HFFc6 (cell line): ENCODE measurements at regions not wholly inside any gene's neighbourhood (a gene's known extent, or its start where the extent isn't known, plus 50 kb on each side); places are given as distances from the start of the nearest gene placed in this dataset.
"Not testable (repeated sequence)": the region's sequence is repeated elsewhere in the genome, so short reads cannot be mapped to it uniquely, and the experiment has no call there.

Experiments used
- DNase-seq: peaks from one replicate; pipeline ENCODE4 v3.0.0-alpha.2; 2018
- H3K27ac Mint-ChIP-seq: 2 replicates; pipeline ENCODE4 v1.8.0; 2020; ENCODE audit warnings: mild to moderate bottlenecking, mixed read lengths
- H3K27me3 Mint-ChIP-seq: 2 replicates; pipeline ENCODE4 v1.8.0; 2021; ENCODE audit warnings: mild to moderate bottlenecking, moderate library complexity, mixed read lengths; ENCODE audit not compliant: insufficient read depth
- H3K36me3 Mint-ChIP-seq: 2 replicates; pipeline ENCODE4 v1.8.0; 2021; ENCODE audit warnings: low read depth, mixed read lengths
- H3K4me1 Mint-ChIP-seq: 2 replicates; pipeline ENCODE4 v1.8.0; 2020; ENCODE audit warnings: low read depth, mixed read lengths
- H3K4me3 Mint-ChIP-seq: 2 replicates; pipeline ENCODE4 v1.8.0; 2020; ENCODE audit warnings: mild to moderate bottlenecking, moderate library complexity, mixed read lengths
- H3K9me3 Mint-ChIP-seq: 2 replicates; pipeline ENCODE4 v1.8.0; 2020; ENCODE audit warnings: mild to moderate bottlenecking, mixed read lengths
- CTCF ChIP-seq: fragments of 200-600 bp; sonication (generic); IDR thresholded peaks from 2 replicates; pipeline ENCODE4 v1.5.0; 2021; ENCODE audit warnings: antibody characterized with exemption, mild to moderate bottlenecking

- Mint-ChIP-seq H3K27me3 (peaks cover 21% of the 10 kb centered on the region), H3K9me3 (no peaks in the 10 kb centered on the region), H3K4me3 (peak overlapping the region; percentile 81), H3K27ac (peak overlapping the region; percentile 97), H3K36me3 (0 out of 2 replicates have a peak, but pooled peaks cover 5% of the 10 kb centered on the region), H3K4me1 (peaks cover 29% of the 10 kb centered on the region)
- no peak for TF ChIP-seq CTCF
- DNase-seq, result peak; percentile 65
Observed at GRCh38 chr3:194871864-194872668, 186.4 kb downstream of the FAM43A start.

DNA sequence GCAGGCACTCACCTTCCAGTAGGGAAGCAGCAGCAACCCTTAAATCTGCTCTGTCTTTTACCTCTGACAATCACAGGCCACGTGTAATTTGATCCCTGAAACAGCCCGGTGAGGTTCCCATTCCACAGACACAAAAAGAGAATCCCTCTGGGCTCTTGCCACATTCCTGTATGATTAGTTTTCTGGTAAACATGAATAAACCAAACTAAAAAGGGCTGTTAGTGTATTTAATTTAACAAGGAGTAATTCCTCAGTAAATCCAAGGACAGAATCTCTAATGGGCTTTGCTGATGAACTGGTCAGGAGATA, 186.9 kb downstream of the FAM43A start:
- H3K27ac Mint-ChIP-seq, result peak overlapping the region; percentile 97
- peak; percentile 89 for DNase-seq

GRCh38 chr3:194873474-194873873, 187.8 kb downstream of the FAM43A start:
- H3K27ac Mint-ChIP-seq, result peak overlapping the region; percentile 97; the same call in 1 of the 2 replicates
- DNase-seq, H3K4me3 Mint-ChIP-seq, H3K9me3 Mint-ChIP-seq, H3K36me3 Mint-ChIP-seq: not testable (repeated sequence)
- H3K4me1 Mint-ChIP-seq, result peaks cover 29% of the 10 kb centered on the region
- H3K27me3 Mint-ChIP-seq, result peaks cover 23% of the 10 kb centered on the region

More for the DNA sequence above, 186.9 kb downstream of the FAM43A start:
- no peaks in the 10 kb centered on the region for H3K9me3 Mint-ChIP-seq
- H3K36me3 Mint-ChIP-seq, result 0 out of 2 replicates have a peak, but pooled peaks cover 5% of the 10 kb centered on the region
- TF ChIP-seq CTCF, result no peak
- peaks cover 29% of the 10 kb centered on the region for H3K4me1 Mint-ChIP-seq
- peaks cover 20% of the 10 kb centered on the region for H3K27me3 Mint-ChIP-seq
- H3K4me3 Mint-ChIP-seq, result peak overlapping the region; percentile 81

DNA sequence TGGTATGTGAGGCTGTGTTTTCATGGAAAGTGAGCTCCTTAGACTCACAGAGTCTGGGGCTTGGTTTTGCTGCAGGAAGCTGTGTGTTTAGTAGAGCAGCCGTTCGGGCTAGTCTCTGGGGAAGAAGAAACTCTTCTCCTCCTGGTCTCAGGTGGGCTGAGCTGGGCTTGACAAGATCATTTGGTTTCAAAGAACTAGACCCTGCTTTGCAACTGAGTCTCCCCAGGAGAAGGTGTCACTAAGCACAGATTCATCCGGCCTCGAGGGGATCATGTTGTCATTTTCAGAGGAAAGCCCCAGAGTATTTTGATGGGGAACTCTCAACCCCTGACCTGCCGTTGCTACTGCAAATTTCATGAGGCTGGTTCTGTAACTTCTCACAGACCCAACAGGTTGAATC, 188.5 kb downstream of the FAM43A start:
- no peak for DNase-seq
- Mint-ChIP-seq H3K4me1 (peaks cover 29% of the 10 kb centered on the region), H3K36me3 (0 out of 2 replicates have a peak, but pooled peaks cover 5% of the 10 kb centered on the region), H3K27me3 (peaks cover 20% of the 10 kb centered on the region), H3K9me3 (no peaks in the 10 kb centered on the region), H3K27ac (no peak overlapping the region), H3K4me3 (no peak overlapping the region)
- TF ChIP-seq CTCF, result no peak

- TF ChIP-seq CTCF, result no peak
- no peak for DNase-seq
- Mint-ChIP-seq H3K9me3 (no peaks in the 10 kb centered on the region), H3K4me3 (no peak overlapping the region), H3K27me3 (peaks cover 20% of the 10 kb centered on the region), H3K4me1 (peaks cover 29% of the 10 kb centered on the region), H3K27ac (no peak overlapping the region), H3K36me3 (0 out of 2 replicates have a peak, but pooled peaks cover 5% of the 10 kb centered on the region)
Observed at GRCh38 chr3:194874783-194875182, 189.1 kb downstream of the FAM43A start.

DNA sequence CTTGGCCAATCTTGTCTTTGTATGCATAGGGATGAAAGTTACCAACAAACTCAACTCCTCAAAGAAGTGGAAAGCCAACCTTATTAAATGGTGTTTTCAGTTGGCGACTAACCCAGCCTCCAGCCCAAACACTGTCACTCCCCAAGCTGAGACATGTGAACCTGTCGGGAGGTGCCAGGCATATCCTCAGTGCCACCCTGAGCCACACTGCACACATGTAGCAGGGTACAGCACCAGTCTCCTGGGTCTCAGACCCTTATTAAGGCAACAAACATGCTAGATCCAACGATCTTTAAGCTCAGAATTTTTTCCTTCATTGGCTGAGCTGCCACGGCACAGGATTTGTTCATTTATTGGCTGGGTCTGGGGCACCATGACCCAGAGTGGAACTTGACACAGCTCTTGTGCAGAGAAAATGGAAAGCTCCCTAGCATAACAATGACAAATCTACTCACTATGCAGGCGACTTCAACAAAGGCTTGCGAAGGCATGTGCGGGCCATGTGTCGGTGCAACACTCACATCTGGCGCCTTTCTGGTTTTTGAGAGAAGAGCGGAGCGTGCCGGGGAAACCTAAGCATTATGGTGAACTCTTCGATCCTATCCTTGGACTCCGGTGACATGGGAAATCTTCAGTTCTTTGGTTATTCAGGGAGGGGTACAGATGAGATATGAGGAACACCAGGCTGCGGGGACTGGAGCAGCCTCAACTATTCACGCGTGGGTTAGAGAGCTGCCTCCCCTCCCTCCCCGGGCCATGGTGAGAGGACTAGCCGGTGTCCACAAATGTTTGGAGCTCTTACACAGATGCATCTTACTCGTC, 190.1 kb downstream of the FAM43A start:
- DNase-seq, result no peak

More for the DNA sequence above, 190.1 kb downstream of the FAM43A start:
- Mint-ChIP-seq H3K27ac (no peak overlapping the region), H3K36me3 (0 out of 2 replicates have a peak, but pooled peaks cover 5% of the 10 kb centered on the region), H3K27me3 (peaks cover 20% of the 10 kb centered on the region), H3K4me3 (no peak overlapping the region), H3K4me1 (peaks cover 26% of the 10 kb centered on the region), H3K9me3 (no peaks in the 10 kb centered on the region)
- TF ChIP-seq CTCF, result no peak
